ENCODE measurements at regions not wholly inside any gene's neighbourhood (a gene's known extent, or its start where the extent isn't known, plus 50 kb on each side); places are given as distances from the start of the nearest gene placed in this dataset.
"Not testable (repeated sequence)": the region's sequence is repeated elsewhere in the genome, so short reads cannot be mapped to it uniquely, and the experiment has no call there.

- TF ChIP-seq CTCF (IDR thresholded peaks at IDR 0.05; ENCODE audit: poor library complexity); EZH2 (IDR thresholded peaks at IDR 0.05; ENCODE audit: borderline replicate concordance): not testable (repeated sequence)
Measured at GRCh38 chr2:111533557-111534247, 350.3 kb downstream of the ANAPC1 start.
